Posterior vena cava (tissue), 2 donors: ENCODE measurements at regions not wholly inside any gene's neighbourhood (a gene's known extent, or its start where the extent isn't known, plus 50 kb on each side); places are given as distances from the start of the nearest gene placed in this dataset.

Experiments used
- DNase-seq: peaks from one replicate; pipeline ENCODE4 v3.0.0-alpha.2; 2020; ENCODE audit warnings: low spot score
- intact Hi-C, 2 donors: fragments of 100-400 bp; cut with DNase I; formaldehyde crosslinking; loops; one replicate each; pipeline versions ENCODE4 v1.14.1 to v1.14.2; 2022 to 2023
- donor health status: DM: yes; HTN: yes; CAD: no.
- donor health status: DM: yes; HTN: yes; CAD: no.

DNA sequence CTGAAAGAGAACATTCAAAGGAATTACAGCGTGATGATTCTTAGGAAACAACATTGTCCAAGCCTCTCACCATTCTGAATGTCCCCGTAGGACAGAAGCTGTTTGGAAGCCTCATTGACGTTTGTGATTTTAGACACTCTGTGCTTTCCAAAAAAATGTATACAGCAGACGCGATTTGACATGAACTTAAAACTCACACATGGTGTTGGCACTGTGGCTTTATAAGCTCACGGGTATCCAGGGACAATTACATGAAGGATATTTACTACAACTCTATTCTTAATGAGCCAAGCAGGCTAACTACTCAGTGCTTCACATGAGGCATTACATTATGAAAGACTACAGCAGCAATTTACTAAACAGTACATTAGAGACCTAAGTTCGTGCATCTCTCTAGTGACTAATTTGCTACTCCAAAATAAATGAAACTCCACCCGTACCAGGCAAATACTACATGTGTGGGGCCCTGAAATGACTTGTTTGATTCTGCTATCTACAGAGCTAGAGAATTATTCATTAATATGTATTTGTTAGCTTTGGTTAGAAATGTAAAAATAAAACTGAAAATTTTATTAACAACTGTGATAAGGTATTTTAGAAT lies 620.7 kb downstream of the SPRY1 start:
- DNase-seq: no peak
- intact Hi-C loops: no loop called here

DNA sequence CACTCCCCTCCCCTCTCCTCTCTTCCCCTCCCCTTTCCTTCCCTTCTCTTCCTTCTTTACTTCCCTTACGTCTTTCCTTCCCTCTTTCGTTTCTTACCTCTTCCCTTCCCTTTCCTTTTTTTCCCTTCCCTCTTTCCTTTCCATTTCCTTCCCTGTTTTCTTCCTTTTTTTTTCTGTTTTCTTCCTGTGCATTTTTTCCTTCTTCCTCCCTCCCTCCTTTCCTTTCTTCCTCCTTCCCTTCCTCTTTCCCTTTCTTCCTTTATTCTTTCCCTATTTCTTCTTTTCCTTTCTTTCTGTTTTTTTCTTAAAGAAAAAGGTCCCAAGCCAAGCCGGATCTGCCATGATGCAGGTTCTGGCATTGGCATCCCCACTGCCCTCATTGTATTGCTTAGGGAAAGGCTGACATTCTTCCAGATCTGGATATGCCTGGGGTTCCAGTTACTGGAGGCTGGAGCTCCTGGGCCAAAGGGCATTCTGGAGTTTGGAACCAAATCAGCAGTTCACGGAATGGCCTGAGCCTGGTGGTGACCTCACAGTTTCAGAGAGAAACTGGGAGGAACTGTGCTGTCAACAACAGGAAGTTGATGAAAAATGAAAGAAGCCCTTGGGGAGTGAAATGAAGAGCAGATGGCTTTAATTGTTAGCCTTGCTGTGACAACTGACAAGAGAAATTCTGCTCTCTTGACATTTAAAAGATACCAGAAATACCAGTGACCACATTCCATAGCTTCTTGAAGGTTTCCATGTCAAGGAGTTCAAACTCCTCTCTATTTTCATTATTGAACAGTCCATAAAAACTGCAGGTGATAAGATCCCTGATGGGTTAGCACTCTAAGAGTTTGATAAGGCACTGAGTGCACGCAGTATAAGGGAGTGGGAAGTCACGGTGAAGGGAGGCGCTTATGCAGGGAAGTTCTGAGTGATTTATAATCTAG lies 622.1 kb downstream of the SPRY1 start:
- intact Hi-C loops: no loop called here
- DNase-seq: peak; percentile 84

DNA sequence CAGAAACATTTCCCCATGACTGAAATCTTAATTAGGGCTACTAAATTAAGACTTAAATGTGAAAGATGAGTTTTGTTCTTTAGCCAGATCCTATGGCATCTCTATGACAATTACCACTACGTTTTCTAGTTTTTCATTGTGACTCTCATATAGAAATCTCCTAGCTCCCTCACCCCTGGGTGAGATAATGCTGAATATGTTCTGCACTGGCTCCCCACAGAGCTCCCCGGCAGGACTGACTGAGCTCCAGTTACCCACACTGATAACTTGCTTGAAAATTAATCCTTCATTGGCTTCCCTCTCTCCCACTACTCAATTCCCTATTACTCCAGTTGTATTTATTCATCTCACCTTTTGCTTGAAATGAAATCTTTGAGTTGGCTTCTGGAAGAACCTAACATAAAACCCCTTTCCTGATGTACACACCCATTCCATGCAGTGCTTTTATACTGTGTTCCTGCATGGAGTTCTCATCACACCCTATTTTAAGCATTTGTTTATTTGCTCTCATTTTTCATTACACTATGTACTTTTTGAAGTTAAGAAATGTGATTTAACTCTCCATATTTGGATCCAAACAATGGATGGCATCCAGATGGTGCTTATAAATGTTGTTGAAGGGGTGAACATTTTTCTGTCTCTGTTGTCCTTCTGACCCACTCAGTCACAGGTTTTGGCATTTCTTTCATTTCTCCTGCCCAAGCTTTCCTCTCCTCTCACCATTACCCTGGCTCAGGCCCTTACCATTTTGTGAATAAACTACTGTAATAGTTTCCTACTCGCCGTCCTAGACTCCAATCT lies 623.4 kb downstream of the SPRY1 start:
- intact Hi-C loops: no loop called here
- no peak for DNase-seq

DNA sequence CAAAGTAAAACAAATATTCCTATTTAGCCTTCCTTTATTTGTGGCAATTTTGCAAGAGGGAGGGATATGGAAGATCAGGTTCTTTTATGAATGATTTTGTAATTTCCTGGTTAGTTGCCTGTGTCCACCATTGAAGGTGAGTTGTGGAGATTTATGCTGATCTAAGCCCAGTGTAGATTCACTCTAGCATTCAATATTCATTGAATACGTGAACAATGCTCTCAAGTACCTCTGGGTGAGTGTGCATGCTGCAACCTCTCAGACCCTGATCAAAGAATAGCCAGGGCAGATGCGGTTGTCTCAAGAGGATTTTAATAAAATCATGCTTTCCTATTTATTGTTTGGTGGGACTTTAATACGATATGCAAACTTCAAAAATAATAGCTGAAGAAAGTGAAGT lies 628.4 kb downstream of the SPRY1 start:
- intact Hi-C loops: no loop called here
- no peak for DNase-seq

DNA sequence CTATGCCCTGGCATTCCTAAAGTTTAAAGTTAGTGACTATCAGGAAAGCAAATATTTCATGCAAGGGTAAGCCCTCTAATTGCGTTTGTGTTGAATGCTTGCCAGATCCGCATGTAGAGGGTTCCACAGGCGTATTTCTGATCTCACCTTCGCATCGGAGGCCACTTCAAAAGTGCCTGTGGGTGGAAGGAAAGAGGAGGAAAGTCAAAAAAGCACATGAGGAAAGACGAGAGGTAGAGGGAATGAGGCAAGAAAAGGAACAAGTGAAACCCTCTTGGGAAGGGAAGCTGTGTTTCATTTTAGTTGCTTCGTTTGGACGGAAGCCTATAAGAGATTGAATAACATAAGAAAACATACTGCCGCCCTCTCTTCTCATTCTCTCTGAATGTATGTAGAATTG lies 628.8 kb downstream of the SPRY1 start:
- intact Hi-C loops: no loop called here

DNA sequence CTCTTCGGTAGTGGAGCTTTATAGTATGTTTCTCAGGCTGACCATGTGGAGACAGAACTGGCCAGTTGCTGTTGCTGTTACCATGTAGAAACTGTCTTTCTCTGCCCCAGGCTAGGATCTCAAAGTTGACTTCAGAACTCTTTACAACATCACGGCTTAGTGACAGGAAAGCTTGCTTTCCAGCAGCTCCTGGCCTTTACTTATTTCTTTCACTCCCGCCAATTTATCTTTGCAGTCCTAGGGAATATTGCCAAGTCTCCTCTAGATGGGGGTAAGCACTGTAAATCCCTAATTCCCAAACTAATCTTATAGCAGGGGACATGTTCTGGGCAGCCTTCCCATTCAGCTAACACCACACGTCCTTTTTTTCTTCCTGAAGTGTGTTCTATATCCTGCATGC lies 631.6 kb downstream of the SPRY1 start:
- DNase-seq: no peak

More for the DNA sequence above, 628.8 kb downstream of the SPRY1 start:
- DNase-seq: no peak

DNA sequence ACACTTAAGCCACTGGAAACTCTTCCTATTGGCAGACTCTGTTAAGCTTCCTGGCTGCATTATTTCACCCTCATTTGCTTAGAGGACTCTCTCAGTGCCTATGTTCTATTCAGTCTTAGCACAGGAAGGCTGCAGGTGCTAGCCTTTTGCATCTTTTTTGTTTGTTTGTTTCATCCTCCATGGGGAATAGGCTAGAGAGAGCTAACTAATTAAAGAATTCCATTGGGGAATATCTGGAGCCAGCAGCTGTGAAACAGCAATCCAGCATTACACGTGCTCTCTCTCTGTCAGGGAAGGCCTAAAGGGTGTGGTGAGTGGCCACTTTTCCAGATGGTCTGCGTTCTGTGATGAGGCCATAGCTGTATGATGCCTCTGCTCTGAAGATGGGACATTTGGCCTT lies 633.6 kb downstream of the SPRY1 start:
- no peak for DNase-seq
- intact Hi-C loops: no loop called here

More for the DNA sequence above, 631.6 kb downstream of the SPRY1 start:
- intact Hi-C loops: no loop called here

DNA sequence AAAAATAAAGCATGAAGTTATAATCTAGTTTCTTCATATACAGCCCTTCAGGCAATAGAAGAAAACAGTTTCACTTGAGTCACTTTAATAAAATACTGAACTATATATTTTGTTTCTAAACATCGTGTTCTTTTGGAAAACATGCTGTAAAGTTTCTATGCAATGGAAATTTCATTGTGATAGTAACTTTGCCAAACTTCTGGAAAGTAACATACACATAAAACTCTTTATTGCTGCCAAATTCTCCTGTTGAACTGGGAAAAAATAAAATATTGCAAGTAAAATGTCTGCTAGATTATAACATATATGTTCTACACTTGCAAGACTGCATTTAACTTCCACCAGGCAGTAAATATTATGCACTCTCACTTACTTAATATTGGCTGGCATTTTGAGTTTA lies 635.4 kb downstream of the SPRY1 start:
- intact Hi-C loops: no loop called here
- DNase-seq: no peak

DNA sequence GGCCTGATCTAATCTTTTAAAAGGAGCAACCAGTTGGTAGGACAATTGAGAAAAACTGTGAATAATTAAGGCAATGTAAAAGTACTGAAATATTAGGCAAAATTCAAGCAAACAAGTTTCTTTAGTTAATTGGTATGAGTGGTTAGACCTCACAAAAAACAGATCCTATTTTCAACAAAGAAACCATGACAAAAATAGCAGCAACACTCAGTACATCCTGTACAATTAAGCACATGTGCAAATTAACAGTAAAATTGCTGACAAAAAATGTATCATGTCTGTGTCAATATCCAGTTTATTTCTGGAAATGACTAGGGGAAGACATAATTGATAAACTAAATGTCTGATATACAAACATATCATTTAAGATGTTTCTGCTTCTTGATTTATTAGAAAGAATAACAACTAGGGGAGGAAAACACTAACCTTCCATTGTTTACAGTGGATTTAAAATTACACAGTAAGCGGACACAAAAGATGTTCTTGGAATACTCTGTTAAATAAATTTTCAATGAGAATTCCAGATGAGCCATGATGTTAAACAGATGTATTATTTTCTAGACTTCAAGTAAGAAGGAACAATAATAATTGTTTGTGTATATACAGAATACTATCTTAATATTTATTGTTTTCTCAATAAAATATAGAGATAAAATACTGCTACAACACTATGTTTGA lies 638.9 kb downstream of the SPRY1 start:
- DNase-seq: no peak
- intact Hi-C loops: no loop called here

DNA sequence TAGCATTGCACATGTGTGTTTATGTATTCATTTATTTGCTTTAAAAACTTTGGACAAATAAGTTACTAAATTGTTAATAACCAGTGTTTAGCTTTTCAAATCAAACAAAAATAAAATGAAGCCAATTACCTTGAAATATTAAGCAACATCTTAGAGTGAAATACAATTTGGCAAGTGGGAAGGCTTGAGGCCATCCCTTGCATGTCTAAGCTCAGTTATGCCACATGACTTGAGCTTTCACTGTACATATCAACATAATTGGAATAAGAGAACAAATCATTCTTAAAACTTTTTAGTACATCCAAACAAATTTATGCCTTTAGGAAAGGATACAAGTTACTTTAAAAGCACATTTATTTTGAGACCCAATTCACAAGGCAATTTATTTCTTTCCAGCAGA lies 640.6 kb downstream of the SPRY1 start:
- DNase-seq: no peak
- intact Hi-C loops: no loop called here

DNA sequence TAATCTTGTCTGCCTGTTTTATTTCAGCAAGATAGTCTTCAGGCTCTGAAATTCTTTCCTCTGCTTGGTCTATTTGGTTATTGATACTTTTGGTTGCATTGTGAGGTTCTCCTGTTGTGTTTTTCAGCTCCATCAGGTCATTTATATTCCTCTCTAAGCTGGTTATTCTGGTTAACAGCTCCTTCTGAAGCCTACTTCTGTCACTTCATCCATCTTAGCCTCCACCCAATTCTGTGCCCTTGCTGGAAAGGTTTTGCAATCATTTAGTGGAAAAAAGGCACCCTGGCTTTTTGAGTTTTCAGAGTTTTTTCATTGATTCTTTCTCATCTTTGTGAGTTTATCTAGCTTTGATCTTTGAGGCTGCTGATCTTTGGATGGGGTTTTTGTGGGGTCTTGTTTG lies 647.7 kb downstream of the SPRY1 start:
- intact Hi-C loops: no loop called here
- DNase-seq: no peak

DNA sequence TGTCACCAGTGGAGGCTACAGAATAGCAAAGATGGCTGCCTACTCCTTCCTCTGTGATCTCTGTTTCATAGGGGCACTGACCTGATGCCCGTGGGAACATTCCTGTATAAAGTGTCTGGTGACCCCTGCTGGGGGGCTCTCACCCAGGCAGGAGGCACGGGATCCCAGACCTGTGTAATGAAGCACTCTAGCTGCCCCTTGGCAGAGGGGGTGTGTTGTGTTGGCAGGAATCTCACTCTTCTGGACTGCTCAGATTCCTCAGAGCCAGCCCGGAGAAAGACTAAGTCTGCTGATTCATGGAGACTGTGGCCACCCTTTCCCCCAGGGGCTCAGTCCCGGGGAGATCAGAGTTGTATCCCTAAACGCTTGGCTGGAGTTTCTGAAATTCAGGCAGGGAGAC lies 648.3 kb downstream of the SPRY1 start:
- intact Hi-C loops: no loop called here
- no peak for DNase-seq

DNA sequence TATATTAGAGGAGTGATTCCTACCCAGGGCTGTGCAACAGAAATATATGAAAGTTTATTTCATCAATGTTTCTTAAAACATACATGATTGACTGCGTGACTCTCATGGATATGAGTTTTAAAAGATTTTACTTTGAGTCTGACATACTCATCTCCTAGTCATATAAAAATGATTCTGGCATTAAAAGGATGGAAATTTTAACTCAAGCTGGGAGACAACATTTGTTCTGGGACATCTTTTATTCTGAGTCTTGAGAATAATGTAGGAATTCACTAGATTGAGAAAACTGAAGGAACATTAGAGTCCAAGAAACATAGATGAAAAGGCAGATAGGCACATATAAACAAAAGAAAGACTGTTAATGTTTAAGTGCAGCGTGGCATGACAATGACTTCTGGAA lies 649.6 kb downstream of the SPRY1 start:
- intact Hi-C loops: no loop called here

DNA sequence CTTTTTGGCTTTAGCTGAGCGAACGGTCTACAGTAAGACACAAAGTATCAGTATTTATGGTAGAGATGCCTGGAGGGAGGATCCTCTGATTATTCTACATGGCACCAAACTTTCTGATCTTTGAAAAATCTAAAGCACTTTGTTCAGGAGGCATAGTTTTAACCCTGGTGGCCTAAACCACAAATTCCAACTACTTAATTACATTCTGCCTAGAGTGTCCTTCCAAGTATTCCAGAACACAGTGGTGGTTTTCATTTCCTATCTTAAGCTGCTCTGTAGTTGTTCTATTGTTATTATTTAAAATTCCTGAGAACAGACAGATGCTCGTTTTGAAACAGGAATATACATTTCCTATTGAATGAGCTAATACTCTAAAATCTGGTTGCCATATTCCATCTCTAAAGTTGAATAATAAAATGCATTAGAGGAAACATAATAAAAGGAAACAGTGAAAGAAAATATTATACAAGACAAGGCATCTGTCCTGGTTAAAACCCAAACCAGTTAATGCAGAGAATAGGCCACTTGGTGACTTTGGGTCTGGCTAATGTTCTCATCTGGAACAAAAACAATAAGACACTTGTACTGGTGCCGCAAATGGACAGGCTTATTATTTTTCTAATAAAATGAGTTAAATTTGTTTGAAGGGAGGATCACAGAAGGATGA lies 657.4 kb downstream of the SPRY1 start:
- intact Hi-C loops: no loop called here
- DNase-seq: no peak

More for the DNA sequence above, 649.6 kb downstream of the SPRY1 start:
- DNase-seq: no peak

DNA sequence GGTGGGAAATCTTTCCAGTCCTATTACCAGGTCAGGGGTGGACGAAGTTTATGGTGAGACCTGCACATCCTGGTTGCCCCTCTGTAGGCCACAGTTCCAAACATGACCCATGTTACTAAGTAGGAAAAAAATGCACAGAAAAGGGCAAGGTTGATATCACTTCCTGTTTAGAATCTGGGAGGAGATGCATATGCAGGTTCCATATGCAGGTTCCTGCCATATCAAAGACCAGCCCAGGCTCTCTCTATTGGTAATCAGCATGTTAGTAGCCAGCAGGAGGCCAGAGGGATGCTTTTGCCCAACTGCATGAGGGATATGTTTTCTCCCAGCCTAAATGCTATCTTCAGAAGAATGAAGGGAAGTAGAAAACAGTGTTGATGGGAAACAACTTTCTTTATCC lies 657.2 kb downstream of the ANKRD50 start:
- DNase-seq: no peak
- intact Hi-C loops: no loop called here

DNA sequence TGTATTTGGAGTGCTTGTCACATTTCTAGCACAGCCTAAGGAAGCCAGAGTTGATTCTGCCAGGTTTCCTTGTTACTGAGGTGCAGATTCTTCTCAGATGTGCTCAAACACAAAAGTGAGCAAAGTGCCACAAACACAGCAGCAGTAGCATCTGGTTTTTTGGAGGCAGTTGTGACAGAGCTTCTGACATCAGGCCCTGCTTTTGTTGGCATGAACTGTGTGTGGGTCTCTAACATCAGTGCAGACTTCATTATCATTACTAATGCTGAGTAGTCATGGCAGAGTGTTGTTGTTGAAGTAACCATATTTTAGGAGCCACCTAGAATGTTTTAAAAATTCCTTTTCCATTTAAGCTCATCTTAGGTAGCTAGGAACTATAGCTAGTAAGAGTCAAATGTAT lies 656.6 kb downstream of the ANKRD50 start:
- DNase-seq: no peak
- intact Hi-C loops: no loop called here

DNA sequence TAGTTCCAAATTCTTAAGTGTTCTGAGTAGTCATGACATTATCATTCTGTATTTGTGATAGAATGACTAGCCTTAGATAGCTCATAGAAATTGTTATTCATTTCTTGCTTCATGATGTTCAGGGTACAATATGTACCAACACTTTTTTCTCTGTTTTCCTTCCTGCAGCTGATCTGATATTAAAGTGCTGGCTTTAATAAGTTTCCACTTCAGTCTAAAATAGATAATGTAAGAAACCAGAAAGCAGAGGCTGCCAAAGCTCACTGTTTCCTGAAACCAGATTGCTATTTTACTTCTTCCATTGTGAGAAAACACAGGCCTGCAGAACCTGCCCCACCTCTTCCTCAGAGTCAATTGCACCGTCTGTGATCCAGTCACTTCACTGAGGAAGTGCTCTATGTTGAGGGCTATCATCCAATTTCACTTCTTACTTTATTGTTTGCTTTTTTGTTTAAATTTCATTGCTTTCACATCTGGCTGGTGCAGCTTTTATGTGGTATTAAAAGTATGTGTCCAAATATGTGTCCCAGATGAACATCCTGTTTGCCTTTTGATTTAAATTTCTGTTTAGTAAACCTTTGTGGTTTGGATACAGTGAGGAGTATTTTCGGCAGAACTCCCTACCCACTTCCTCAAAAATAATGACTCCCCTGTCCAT lies 652.1 kb downstream of the ANKRD50 start:
- no peak for DNase-seq
- intact Hi-C loops: no loop called here

DNA sequence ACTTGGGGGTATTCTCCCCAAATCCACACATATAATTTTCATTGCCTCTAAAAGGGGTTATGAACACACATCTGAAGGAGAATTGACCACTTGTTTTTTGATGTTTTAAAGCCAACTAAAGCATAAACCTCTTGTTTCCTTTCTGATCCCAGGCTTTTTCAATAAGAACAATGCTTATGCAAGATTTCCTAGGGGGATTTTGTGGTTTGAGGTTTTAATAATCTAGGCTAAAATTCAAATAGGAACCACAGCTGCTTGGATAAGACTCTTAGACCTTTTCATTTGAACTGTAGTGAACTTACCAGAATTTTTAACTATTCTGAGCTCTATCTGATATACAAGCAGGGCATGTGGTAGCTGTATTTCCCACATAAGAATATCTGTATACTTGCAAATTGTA lies 651.1 kb downstream of the ANKRD50 start:
- DNase-seq: no peak
- intact Hi-C loops: no loop called here

DNA sequence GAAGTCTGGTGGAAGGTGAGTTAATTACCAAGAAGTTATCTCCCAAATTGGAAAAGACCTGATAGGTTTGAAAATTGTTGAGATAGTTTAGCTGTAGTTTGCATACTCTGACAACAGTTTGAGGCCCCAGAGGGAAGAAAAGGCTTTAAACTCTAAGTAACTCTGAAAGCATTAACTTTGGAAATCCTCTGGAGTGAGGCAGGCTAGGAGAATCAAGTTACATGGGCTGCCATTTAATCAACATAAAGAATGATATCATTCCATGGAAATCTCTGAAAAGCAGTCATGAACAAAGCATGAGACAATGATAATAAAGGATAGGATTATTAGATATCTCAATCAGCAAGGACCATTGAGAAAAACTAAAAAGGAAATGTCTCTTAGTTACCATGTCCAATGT lies 647.1 kb downstream of the ANKRD50 start:
- intact Hi-C loops: no loop called here
- DNase-seq: no peak
